NCI-H187 treated with DMSO at 0.1 percent for 48 hours (cell line): ENCODE measurements at regions not wholly inside any gene's neighbourhood (a gene's known extent, or its start where the extent isn't known, plus 50 kb on each side); places are given as distances from the start of the nearest gene placed in this dataset.

Experiments
- DNase-seq: peaks from one replicate; lab custom pipeline; 2025; lab: John Stamatoyannopoulos, UW

GRCh38 chr1:221366495-221367110 lies 375.3 kb downstream of the DUSP10 start:
- no peak for DNase-seq

- DNase-seq, result no peak
Measured at GRCh38 chr1:221371705-221372104, 370.2 kb downstream of the DUSP10 start.

GRCh38 chr1:221373795-221374194 lies 368.1 kb downstream of the DUSP10 start:
- no peak for DNase-seq

GRCh38 chr1:221376286-221376685 lies 365.6 kb downstream of the DUSP10 start:
- DNase-seq, result no peak

- no peak for DNase-seq
Measured at GRCh38 chr1:221381910-221382623, 359.8 kb downstream of the DUSP10 start.

GRCh38 chr1:221392453-221392852 lies 349.4 kb downstream of the DUSP10 start:
- DNase-seq, result no peak

GRCh38 chr1:221394011-221394544 lies 347.8 kb downstream of the DUSP10 start:
- no peak for DNase-seq

GRCh38 chr1:221396526-221396925 lies 345.4 kb downstream of the DUSP10 start:
- DNase-seq, result no peak

GRCh38 chr1:221397141-221397540 lies 344.7 kb downstream of the DUSP10 start:
- no peak for DNase-seq

GRCh38 chr1:221397606-221398005 lies 344.3 kb downstream of the DUSP10 start:
- no peak for DNase-seq

- DNase-seq, result no peak
Measured at GRCh38 chr1:221405146-221405545, 336.7 kb downstream of the DUSP10 start.

- DNase-seq, result no peak
Measured at GRCh38 chr1:221408117-221408803, 333.6 kb downstream of the DUSP10 start.

GRCh38 chr1:221411283-221411682 lies 330.6 kb downstream of the DUSP10 start:
- DNase-seq, result no peak

GRCh38 chr1:221414772-221415539 lies 326.9 kb downstream of the DUSP10 start:
- no peak for DNase-seq

- no peak for DNase-seq
Measured at GRCh38 chr1:221415651-221416050, 326.2 kb downstream of the DUSP10 start.

- DNase-seq, result no peak
Measured at GRCh38 chr1:221416142-221416541, 325.7 kb downstream of the DUSP10 start.

GRCh38 chr1:221416723-221417122 lies 325.2 kb downstream of the DUSP10 start:
- DNase-seq, result no peak

- no peak for DNase-seq
Measured at GRCh38 chr1:221418346-221418745, 323.5 kb downstream of the DUSP10 start.

- no peak for DNase-seq
Measured at GRCh38 chr1:221419513-221420095, 322.3 kb downstream of the DUSP10 start.

- DNase-seq, result no peak
Measured at GRCh38 chr1:221429264-221429663, 312.6 kb downstream of the DUSP10 start.

GRCh38 chr1:221430152-221430960 lies 311.5 kb downstream of the DUSP10 start:
- DNase-seq, result no peak
